SJCRH30 (cell line): ENCODE measurements at regions not wholly inside any gene's neighbourhood (a gene's known extent, or its start where the extent isn't known, plus 50 kb on each side); places are given as distances from the start of the nearest gene placed in this dataset.
A peak's percentile ranks its signal among the peaks of the same experiment; 100 is the strongest.

ENCODE experiments used
- DNase-seq, 2 experiments: peaks; one replicate each; pipeline ENCODE4 v3.0.0-alpha.2; 2015 to 2020
- H3K27ac ChIP-seq: fragments of 250-450 bp; sonication (Bioruptor Pico); 2 replicates; pipeline ENCODE4 v1.5.1; 2020; ENCODE audit warnings: mild to moderate bottlenecking, moderate library complexity
- H3K27me3 ChIP-seq: fragments of 250-450 bp; sonication (Bioruptor Pico); 2 replicates; pipeline ENCODE4 v1.5.1; 2020; ENCODE audit warnings: mild to moderate bottlenecking, moderate library complexity
- H3K36me3 ChIP-seq: fragments of 250-450 bp; sonication (Bioruptor Pico); 2 replicates; pipeline ENCODE4 v1.5.1; 2020; ENCODE audit warnings: mild to moderate bottlenecking, moderate library complexity
- H3K4me1 ChIP-seq: fragments of 250-450 bp; sonication (Bioruptor Pico); 2 replicates; pipeline ENCODE4 v1.5.1; 2020; ENCODE audit warnings: mild to moderate bottlenecking, moderate library complexity
- H3K4me3 ChIP-seq: fragments of 250-450 bp; sonication (Bioruptor Pico); 2 replicates; pipeline ENCODE4 v1.5.1; 2020; ENCODE audit warnings: mild to moderate bottlenecking, moderate library complexity
- H3K9me3 ChIP-seq: fragments of 250-450 bp; sonication (Bioruptor Pico); replicated peaks from 2 replicates; pipeline ENCODE4 v1.5.1; 2020; ENCODE audit warnings: mild to moderate bottlenecking, moderate library complexity

- Histone ChIP-seq H3K36me3 (no peaks in the 10 kb centered on the region), H3K4me1 (no peaks in the 10 kb centered on the region), H3K4me3 (no peak overlapping the region), H3K27me3 (no peaks in the 10 kb centered on the region), H3K9me3 (no peaks in the 10 kb centered on the region), H3K27ac (no peak overlapping the region)
- DNase-seq: no peak
Observed at GRCh38 chr3:78405745-78406144, 1362.1 kb downstream of the ROBO1 start.

GRCh38 chr3:78406396-78406795 lies 1361.4 kb downstream of the ROBO1 start:
- no peaks in the 10 kb centered on the region for H3K4me1 ChIP-seq
- no peak for DNase-seq
- H3K36me3 ChIP-seq: no peaks in the 10 kb centered on the region
- no peaks in the 10 kb centered on the region for H3K9me3 ChIP-seq
- no peak overlapping the region for H3K4me3 ChIP-seq
- no peak overlapping the region for H3K27ac ChIP-seq
- H3K27me3 ChIP-seq: no peaks in the 10 kb centered on the region

- Histone ChIP-seq H3K9me3 (no peaks in the 10 kb centered on the region), H3K4me3 (no peak overlapping the region), H3K27me3 (no peaks in the 10 kb centered on the region)
Observed at GRCh38 chr3:78410077-78410476, 1357.7 kb downstream of the ROBO1 start.

GRCh38 chr3:78414261-78414660 lies 1353.5 kb downstream of the ROBO1 start:
- Histone ChIP-seq H3K4me1 (peaks cover 17% of the 10 kb centered on the region), H3K4me3 (no peak overlapping the region), H3K27me3 (no peaks in the 10 kb centered on the region), H3K9me3 (no peaks in the 10 kb centered on the region), H3K27ac (peak overlapping the region; percentile 67), H3K36me3 (no peaks in the 10 kb centered on the region)
- peak in 1 of 2 experiments; percentile 34 for DNase-seq

More at GRCh38 chr3:78410077-78410476, 1357.7 kb downstream of the ROBO1 start:
- DNase-seq: no peak
- peaks cover 17% of the 10 kb centered on the region for H3K4me1 ChIP-seq
- no peaks in the 10 kb centered on the region for H3K36me3 ChIP-seq
- no peak overlapping the region for H3K27ac ChIP-seq

- Histone ChIP-seq H3K9me3 (no peaks in the 10 kb centered on the region), H3K36me3 (no peaks in the 10 kb centered on the region), H3K4me1 (no peaks in the 10 kb centered on the region), H3K27ac (no peak overlapping the region), H3K4me3 (no peak overlapping the region), H3K27me3 (no peaks in the 10 kb centered on the region)
- no peak for DNase-seq
Observed at GRCh38 chr3:78420611-78421010, 1347.2 kb downstream of the ROBO1 start.

- Histone ChIP-seq H3K9me3 (no peaks in the 10 kb centered on the region), H3K4me3 (no peak overlapping the region), H3K4me1 (no peaks in the 10 kb centered on the region), H3K27me3 (no peaks in the 10 kb centered on the region), H3K36me3 (no peaks in the 10 kb centered on the region), H3K27ac (no peak overlapping the region)
- no peak for DNase-seq
Observed at GRCh38 chr3:78421247-78421966, 1346.4 kb downstream of the ROBO1 start.

- Histone ChIP-seq H3K27ac (no peak overlapping the region), H3K36me3 (no peaks in the 10 kb centered on the region), H3K9me3 (no peaks in the 10 kb centered on the region), H3K4me1 (no peaks in the 10 kb centered on the region), H3K27me3 (no peaks in the 10 kb centered on the region), H3K4me3 (no peak overlapping the region)
- DNase-seq: no peak
Observed at GRCh38 chr3:78424656-78425055, 1343.1 kb downstream of the ROBO1 start.

GRCh38 chr3:78426454-78426853 lies 1341.3 kb downstream of the ROBO1 start:
- no peak for DNase-seq
- Histone ChIP-seq H3K36me3 (no peaks in the 10 kb centered on the region), H3K9me3 (no peaks in the 10 kb centered on the region), H3K4me3 (no peak overlapping the region), H3K27me3 (no peaks in the 10 kb centered on the region), H3K4me1 (no peaks in the 10 kb centered on the region), H3K27ac (no peak overlapping the region)

GRCh38 chr3:78427303-78427702 lies 1340.5 kb downstream of the ROBO1 start:
- Histone ChIP-seq H3K9me3 (no peaks in the 10 kb centered on the region), H3K27me3 (no peaks in the 10 kb centered on the region), H3K36me3 (no peaks in the 10 kb centered on the region), H3K27ac (no peak overlapping the region), H3K4me3 (no peak overlapping the region), H3K4me1 (no peaks in the 10 kb centered on the region)
- no peak for DNase-seq

- Histone ChIP-seq H3K27me3 (no peaks in the 10 kb centered on the region), H3K9me3 (no peaks in the 10 kb centered on the region), H3K27ac (no peak overlapping the region), H3K36me3 (no peaks in the 10 kb centered on the region), H3K4me1 (no peaks in the 10 kb centered on the region), H3K4me3 (no peak overlapping the region)
- DNase-seq: no peak
Observed at GRCh38 chr3:78430741-78431140, 1337.1 kb downstream of the ROBO1 start.

GRCh38 chr3:78434801-78435200 lies 1333.0 kb downstream of the ROBO1 start:
- no peaks in the 10 kb centered on the region for H3K36me3 ChIP-seq
- no peaks in the 10 kb centered on the region for H3K9me3 ChIP-seq
- no peak overlapping the region for H3K4me3 ChIP-seq
- no peaks in the 10 kb centered on the region for H3K4me1 ChIP-seq
- H3K27ac ChIP-seq: no peak overlapping the region
- DNase-seq: no peak
- no peaks in the 10 kb centered on the region for H3K27me3 ChIP-seq

- Histone ChIP-seq H3K4me1 (no peaks in the 10 kb centered on the region), H3K27ac (no peak overlapping the region), H3K36me3 (no peaks in the 10 kb centered on the region), H3K27me3 (no peaks in the 10 kb centered on the region), H3K4me3 (no peak overlapping the region), H3K9me3 (no peaks in the 10 kb centered on the region)
- DNase-seq: no peak
Observed at GRCh38 chr3:78455166-78455565, 1312.6 kb downstream of the ROBO1 start.

GRCh38 chr3:78455712-78456433 lies 1311.9 kb downstream of the ROBO1 start:
- no peaks in the 10 kb centered on the region for H3K36me3 ChIP-seq
- DNase-seq: no peak
- H3K4me1 ChIP-seq: no peaks in the 10 kb centered on the region
- no peak overlapping the region for H3K27ac ChIP-seq
- no peak overlapping the region for H3K4me3 ChIP-seq
- no peaks in the 10 kb centered on the region for H3K27me3 ChIP-seq
- H3K9me3 ChIP-seq: no peaks in the 10 kb centered on the region

- Histone ChIP-seq H3K27ac (no peak overlapping the region), H3K36me3 (no peaks in the 10 kb centered on the region), H3K9me3 (no peaks in the 10 kb centered on the region), H3K27me3 (no peaks in the 10 kb centered on the region), H3K4me3 (no peak overlapping the region), H3K4me1 (no peaks in the 10 kb centered on the region)
- peak; percentile 8 for DNase-seq
Observed at GRCh38 chr3:78459796-78460195, 1308.0 kb downstream of the ROBO1 start.

GRCh38 chr3:78462021-78462420 lies 1305.8 kb downstream of the ROBO1 start:
- DNase-seq: no peak
- H3K4me1 ChIP-seq: no peaks in the 10 kb centered on the region
- no peaks in the 10 kb centered on the region for H3K27me3 ChIP-seq
- no peaks in the 10 kb centered on the region for H3K36me3 ChIP-seq
- no peaks in the 10 kb centered on the region for H3K9me3 ChIP-seq
- no peak overlapping the region for H3K4me3 ChIP-seq
- no peak overlapping the region for H3K27ac ChIP-seq

- H3K27ac ChIP-seq: no peak overlapping the region
- no peaks in the 10 kb centered on the region for H3K36me3 ChIP-seq
- DNase-seq: no peak
- no peaks in the 10 kb centered on the region for H3K27me3 ChIP-seq
- H3K9me3 ChIP-seq: no peaks in the 10 kb centered on the region
- H3K4me3 ChIP-seq: no peak overlapping the region
- H3K4me1 ChIP-seq: no peaks in the 10 kb centered on the region
Observed at GRCh38 chr3:78476076-78476475, 1291.7 kb downstream of the ROBO1 start.
